RWPE1 (cell line): ENCODE measurements at regions not wholly inside any gene's neighbourhood (a gene's known extent, or its start where the extent isn't known, plus 50 kb on each side); places are given as distances from the start of the nearest gene placed in this dataset.

Source experiments
- CTCF ChIA-PET: fragments of 350-600 bp; sonication (Branson Sonifier 250); formaldehyde crosslinking; extraction: SDS; loops from one replicate; lab custom pipeline; 2021; lab: Yijun Ruan, JAX
- POLR2A ChIA-PET: fragments of 400-600 bp; formaldehyde crosslinking; extraction: SDS; loops from one replicate; lab custom pipeline; 2020; ENCODE audit warnings: antibody characterized with exemption; ENCODE audit not compliant: low non-redundant PET; lab: Yijun Ruan, JAX
- DNase-seq: peaks from one replicate; pipeline ENCODE4 v3.0.0; 2012; ENCODE audit warnings: low spot score
- H3K27ac ChIP-seq: fragments of 450-650 bp; 2 replicates; pipeline ENCODE4 v1.5.1; 2017
- CTCF ChIP-seq: fragments of 450-650 bp; conservative IDR thresholded peaks from 2 replicates; pipeline ENCODE4 v1.5.1; 2017; ENCODE audit warnings: low read depth, mild to moderate bottlenecking

- no peak for TF ChIP-seq CTCF
- ChIA-PET CTCF (interaction anchor here (0.7 kb wide), 1 partner anchor 23 kb away, joined by 3 read pairs; no protein-coding TSS in a partner anchor), POLR2A (no interaction called here)
- no peak overlapping the region for H3K27ac ChIP-seq
- DNase-seq: no peak
These were observed 1569.7 kb upstream of the SLC10A2 start for GRCh38 chr13:104635879-104636278.

DNA sequence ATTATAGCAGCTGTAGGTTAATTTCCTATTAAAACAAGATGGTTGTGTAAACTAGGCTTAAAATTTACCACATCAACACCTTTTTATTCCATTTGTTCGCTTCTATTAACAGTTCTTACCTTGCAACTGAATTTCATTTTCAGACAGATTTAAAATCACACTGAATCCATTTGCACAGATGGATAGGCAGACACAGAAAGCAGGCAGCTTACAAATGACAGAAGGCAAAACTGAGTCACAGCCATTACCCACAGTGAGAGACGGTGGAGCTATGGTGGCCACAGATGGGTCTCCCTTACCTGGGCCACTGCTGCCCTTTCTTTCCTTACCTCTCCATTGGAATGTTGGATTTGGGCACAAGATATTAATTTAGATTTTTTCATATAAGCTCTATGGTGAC is 1567.8 kb upstream of the SLC10A2 start:
- CTCF ChIA-PET: interaction anchor here (0.6 kb wide), 1 partner anchor 1451 kb away, joined by 3 read pairs; no protein-coding TSS in a partner anchor
- DNase-seq: no peak
- POLR2A ChIA-PET: no interaction called here
- H3K27ac ChIP-seq: no peak overlapping the region
- TF ChIP-seq CTCF: no peak

DNA sequence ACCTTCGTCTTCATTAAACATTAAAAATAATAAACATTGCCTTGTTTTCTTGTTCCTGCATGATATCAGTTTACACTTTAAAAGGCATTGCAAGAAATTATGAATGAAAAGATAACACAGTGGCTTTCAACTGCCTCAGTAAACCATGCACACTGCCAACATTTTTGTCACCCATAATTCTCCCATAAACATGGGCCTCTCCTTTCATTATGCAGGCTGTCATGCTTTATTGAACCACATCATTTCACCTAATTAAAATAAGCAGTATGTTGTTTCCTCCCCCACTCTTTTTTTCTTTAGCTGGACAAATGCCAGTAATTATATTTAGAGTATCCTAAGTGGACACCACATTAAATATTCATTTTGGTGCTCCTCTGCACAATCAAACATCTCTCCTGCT is 1566.5 kb upstream of the SLC10A2 start:
- DNase-seq: no peak
- ChIA-PET CTCF (no interaction called here), POLR2A (no interaction called here)
- no peak for TF ChIP-seq CTCF
- no peak overlapping the region for H3K27ac ChIP-seq

DNA sequence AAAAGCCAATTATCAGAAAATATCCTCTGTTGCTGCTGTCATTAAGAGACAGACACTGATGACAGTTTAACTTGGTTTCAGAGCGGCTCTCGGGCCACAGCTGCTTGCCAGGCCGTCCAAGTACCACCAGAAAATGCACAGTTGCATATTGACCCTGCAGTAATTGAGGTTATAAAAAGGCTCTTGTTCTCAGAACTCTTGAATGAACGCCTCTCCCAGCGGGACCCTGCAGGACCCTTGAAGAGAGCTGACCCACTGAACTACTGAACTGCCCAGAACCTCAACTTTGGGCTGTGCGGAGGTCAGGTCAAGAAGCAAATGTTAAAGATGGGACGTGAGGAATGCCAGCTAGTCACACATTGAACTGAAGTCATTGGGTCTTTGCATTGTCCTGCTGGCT is 1559.0 kb upstream of the SLC10A2 start:
- TF ChIP-seq CTCF: no peak
- H3K27ac ChIP-seq: no peak overlapping the region

DNA sequence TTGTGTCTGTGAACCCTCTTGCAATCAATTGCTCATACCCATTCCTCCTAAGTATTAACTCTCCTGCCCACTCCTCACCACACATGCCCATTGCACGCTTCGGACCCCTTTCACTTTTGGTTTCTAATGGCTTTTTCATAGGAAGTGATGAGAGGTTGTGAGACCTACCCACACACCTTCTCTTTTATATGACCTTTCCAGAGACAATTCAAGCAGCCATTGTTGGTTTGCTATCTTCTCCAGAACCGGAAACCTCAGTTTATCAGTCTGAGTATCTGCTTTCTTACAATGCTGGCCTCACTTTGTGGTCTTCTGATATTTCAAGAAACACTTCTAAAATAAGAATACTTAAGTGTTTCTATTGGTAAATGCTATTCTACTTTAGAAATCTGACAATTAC is 1550.8 kb upstream of the SLC10A2 start:
- ChIA-PET POLR2A (no interaction called here), CTCF (no interaction called here)
- DNase-seq: no peak
- TF ChIP-seq CTCF: no peak
- H3K27ac ChIP-seq: no peak overlapping the region

More for the DNA sequence above, 1559.0 kb upstream of the SLC10A2 start:
- ChIA-PET CTCF (no interaction called here), POLR2A (no interaction called here)
- no peak for DNase-seq

GRCh38 chr13:104614361-104615145 is 1548.3 kb upstream of the SLC10A2 start:
- DNase-seq: no peak
- ChIA-PET POLR2A (no interaction called here), CTCF (no interaction called here)
- H3K27ac ChIP-seq: no peak overlapping the region
- no peak for TF ChIP-seq CTCF
